ENCODE measurements at regions not wholly inside any gene's neighbourhood (a gene's known extent, or its start where the extent isn't known, plus 50 kb on each side); places are given as distances from the start of the nearest gene placed in this dataset.

DNA sequence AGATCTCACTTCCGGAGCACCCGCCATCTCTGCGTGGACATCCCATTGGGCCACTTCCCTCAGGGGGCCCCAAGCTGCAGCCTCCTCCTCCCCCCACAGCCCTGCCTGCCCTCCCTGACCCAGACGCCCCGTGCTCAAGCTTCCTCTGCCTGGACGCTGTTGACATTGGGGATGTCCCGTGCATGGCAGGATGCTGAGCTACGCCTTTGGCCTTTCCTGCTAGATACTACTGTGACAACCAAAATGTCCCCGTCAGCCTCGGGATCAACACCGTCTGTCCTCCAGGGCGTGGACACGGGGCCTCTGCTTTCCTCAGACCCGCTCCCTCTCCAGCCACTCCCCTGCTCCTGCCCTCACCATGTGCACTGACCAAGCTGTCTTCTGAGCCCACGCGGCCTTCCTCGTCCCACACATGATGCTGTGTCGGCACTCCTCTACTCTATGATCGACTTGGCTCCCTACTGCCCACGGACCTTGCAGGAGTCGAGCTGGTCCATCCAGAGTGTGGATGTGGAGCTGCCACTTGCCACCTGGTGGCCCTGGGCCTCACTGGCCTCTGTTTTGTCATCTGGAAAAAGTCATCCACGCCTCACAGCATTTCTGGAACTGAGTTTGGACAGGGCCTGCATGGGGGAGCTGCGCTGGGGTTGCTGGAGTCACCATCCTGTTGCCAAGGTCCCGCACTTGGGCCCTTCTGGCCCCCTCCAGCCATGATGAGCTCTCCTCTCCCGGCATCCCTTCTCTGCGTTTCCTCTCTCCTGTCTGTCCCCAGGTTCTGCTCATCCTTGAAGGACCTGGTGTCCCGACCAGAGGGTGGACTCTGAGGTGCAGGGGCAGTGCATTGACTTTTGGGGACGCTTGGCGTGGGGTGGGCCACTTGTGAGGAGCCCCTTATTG, 221.7 kb upstream of the CIBAR2 start:
- no peak for DNase-seq (ENCODE audit: low read depth)
- H3K9ac ChIP-seq (ENCODE audit: low read length) = no peak overlapping the region
- H3K36me3 ChIP-seq (ENCODE audit: control insufficient read depth, insufficient read depth, low read length, severe bottlenecking) = peaks cover 6% of the 10 kb centered on the region
- H3K27me3 ChIP-seq (replicated peaks; ENCODE audit: control insufficient read depth, insufficient read depth, low read length) = no peaks in the 10 kb centered on the region
- H3K4me3 ChIP-seq (ENCODE audit: low read length) = no peak overlapping the region
- peaks cover 17% of the 10 kb centered on the region for H3K4me1 ChIP-seq (ENCODE audit: control insufficient read depth, insufficient read depth, low read length)
- no peaks in the 10 kb centered on the region for H3K9me3 ChIP-seq (ENCODE audit: control insufficient read depth, low read length)

DNA sequence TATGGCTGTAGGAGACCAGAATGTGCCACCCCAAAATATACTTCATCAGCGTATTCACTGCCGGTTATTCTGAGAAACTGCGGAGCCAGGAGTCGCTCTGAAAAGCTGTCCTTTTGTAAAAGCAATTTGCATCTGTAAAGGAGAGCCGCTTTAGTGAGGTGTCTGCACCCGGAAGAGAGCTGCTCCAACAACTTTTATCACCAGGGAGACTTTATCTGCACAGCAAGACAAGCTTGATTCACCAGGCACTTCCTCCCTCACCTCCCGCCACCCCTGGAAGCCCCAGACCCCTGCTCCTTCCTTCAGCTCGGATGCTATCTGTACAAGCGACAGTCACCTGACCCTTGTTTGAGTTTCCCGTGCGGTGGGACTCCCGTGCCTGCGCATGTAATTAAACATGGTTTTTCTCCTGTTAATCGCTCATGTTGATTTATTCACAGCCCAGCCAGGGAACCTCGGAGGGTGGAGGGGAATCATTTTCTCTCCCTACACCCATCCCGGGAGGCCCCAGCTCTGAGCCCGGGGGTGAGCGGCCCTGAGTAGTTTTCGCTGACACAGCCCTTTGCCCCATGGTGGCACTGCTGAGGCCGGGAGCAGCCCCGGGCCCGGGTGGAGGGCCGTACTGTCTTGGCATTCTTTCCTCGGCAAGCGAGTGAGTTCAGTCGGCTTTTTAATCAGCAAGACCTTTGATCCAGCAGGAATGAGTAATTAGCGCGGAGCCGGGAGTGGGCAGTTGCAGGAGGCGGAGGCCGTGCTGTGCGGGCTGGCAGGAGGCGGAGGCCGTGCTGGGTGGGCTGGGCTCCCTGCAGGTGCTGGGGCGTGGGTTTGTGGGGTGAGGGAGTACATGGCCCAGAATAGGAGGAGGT, 222.7 kb upstream of the CIBAR2 start:
- no peak for DNase-seq (ENCODE audit: low read depth)
- peaks cover 10% of the 10 kb centered on the region for H3K4me1 ChIP-seq (ENCODE audit: control insufficient read depth, insufficient read depth, low read length)

DNA sequence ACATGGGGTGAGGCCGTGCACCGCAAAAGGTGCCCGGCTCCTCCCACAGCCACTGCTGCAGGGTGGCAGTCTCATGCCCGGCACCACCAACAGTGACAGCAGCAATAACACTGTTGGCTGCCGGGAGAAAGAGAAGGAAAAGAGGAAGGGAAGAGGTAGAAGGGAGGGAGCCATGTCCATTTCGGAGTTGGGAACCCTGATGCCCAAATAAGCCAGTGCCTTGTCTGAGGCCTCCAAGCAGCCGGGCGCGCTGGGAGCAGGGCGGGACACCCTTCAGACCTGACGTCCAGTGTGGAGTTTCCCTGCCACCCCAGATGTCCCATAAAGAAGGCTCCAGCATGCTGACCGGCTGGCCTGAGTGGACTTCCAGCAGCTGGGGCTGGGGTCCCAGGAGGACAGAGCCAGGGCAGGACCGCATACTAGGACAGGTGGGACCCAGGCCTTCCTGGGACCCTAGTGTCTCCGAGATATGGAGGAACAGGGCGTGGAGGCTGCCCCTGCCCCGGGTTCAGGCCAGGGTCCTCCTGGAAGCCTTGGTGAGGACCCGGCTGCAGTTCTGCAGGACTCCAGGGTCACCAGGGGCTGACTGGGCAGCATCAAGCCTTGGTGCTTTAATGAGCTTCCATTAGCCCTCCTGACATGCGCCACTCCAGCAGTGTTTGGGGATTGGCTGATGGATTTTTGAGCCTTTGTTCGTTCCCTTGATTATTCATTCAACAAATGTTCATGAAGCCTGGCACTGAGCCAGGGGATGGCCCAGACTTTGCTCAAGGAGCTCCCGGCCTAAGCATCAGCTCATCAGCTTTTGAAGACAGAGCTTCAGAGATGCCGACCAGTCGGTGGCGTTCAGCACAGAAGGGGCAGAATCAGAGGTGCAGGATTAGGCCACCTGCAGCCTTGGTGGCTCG, 223.6 kb upstream of the CIBAR2 start:
- peaks cover 6% of the 10 kb centered on the region for H3K36me3 ChIP-seq (ENCODE audit: control insufficient read depth, insufficient read depth, low read length, severe bottlenecking)
- no peak overlapping the region for H3K9ac ChIP-seq (ENCODE audit: low read length)
- H3K4me1 ChIP-seq (ENCODE audit: control insufficient read depth, insufficient read depth, low read length) = peaks cover under 1% of the 10 kb centered on the region
- no peak overlapping the region for H3K4me3 ChIP-seq (ENCODE audit: low read length)
- peak; percentile 31 for DNase-seq (ENCODE audit: low read depth)
- H3K27me3 ChIP-seq (replicated peaks; ENCODE audit: control insufficient read depth, insufficient read depth, low read length) = no peaks in the 10 kb centered on the region
- no peaks in the 10 kb centered on the region for H3K9me3 ChIP-seq (ENCODE audit: control insufficient read depth, low read length)

More for the DNA sequence above, 222.7 kb upstream of the CIBAR2 start:
- Histone ChIP-seq H3K27me3 (replicated peaks; ENCODE audit: control insufficient read depth, insufficient read depth, low read length) (no peaks in the 10 kb centered on the region), H3K36me3 (ENCODE audit: control insufficient read depth, insufficient read depth, low read length, severe bottlenecking) (peaks cover 6% of the 10 kb centered on the region), H3K9me3 (ENCODE audit: control insufficient read depth, low read length) (no peaks in the 10 kb centered on the region), H3K4me3 (ENCODE audit: low read length) (no peak overlapping the region), H3K9ac (ENCODE audit: low read length) (no peak overlapping the region)

DNA sequence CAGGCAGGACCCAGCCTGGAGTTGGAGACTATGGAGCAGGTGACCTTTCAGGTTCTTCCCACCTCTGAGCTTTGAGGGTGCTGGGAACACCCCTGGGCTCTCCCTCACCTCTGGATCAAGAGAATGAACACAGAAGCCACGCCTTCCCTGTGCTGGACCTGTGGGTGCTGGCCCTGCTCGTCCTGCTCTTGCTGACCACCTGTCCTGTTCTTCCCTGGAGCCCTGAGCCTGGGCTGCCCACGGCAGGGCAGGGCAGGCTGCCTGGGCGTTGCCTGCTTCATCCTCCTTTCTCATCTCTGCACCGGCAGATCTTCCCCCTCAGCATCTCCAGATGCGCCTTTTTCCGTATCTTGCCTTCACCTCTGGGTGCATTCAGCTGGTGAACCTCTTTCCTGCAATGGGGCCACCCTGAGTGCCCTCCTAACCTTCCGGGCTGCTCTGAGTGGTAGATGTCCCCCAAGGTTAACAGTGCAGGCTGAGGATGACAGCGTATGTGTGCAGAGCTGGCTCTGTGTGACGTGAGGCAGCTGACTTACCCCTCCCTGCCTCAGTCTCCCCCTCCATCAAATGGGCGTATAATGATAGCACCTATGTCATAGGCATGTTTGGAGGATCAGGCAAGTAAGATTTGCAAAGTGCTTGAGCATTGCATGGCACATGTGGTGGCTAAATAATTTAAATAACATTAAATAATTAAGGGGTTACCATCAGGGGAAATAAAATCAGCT, 225.8 kb upstream of the CIBAR2 start:
- Histone ChIP-seq H3K9me3 (ENCODE audit: control insufficient read depth, low read length) (no peaks in the 10 kb centered on the region), H3K4me3 (ENCODE audit: low read length) (no peak overlapping the region), H3K4me1 (ENCODE audit: control insufficient read depth, insufficient read depth, low read length) (no peaks in the 10 kb centered on the region), H3K27me3 (replicated peaks; ENCODE audit: control insufficient read depth, insufficient read depth, low read length) (no peaks in the 10 kb centered on the region), H3K36me3 (ENCODE audit: control insufficient read depth, insufficient read depth, low read length, severe bottlenecking) (peaks cover 6% of the 10 kb centered on the region), H3K9ac (ENCODE audit: low read length) (no peak overlapping the region)
- DNase-seq (ENCODE audit: low read depth) = no peak

DNA sequence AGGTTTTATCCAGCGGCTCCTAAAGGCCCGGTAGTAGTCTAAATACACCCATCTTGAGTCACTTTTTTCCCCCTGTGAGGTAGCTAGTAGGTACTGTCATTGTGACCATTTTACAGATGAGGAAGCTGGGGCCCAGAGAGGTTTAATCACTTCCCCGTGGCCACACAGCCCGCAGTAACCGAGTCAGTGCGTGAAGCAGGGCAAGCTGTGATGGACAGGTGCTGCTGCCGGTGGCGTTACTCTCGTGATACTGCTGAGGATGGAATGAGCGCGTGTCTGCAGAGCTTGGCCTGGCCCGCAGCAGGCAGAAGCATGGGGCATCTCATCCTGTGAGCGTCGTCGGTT, 226.3 kb upstream of the CIBAR2 start:
- Histone ChIP-seq H3K9ac (ENCODE audit: low read length) (no peak overlapping the region), H3K9me3 (ENCODE audit: control insufficient read depth, low read length) (no peaks in the 10 kb centered on the region), H3K4me1 (ENCODE audit: control insufficient read depth, insufficient read depth, low read length) (no peaks in the 10 kb centered on the region), H3K36me3 (ENCODE audit: control insufficient read depth, insufficient read depth, low read length, severe bottlenecking) (peaks cover 6% of the 10 kb centered on the region), H3K4me3 (ENCODE audit: low read length) (no peak overlapping the region), H3K27me3 (replicated peaks; ENCODE audit: control insufficient read depth, insufficient read depth, low read length) (no peaks in the 10 kb centered on the region)
- DNase-seq (ENCODE audit: low read depth) = no peak

DNA sequence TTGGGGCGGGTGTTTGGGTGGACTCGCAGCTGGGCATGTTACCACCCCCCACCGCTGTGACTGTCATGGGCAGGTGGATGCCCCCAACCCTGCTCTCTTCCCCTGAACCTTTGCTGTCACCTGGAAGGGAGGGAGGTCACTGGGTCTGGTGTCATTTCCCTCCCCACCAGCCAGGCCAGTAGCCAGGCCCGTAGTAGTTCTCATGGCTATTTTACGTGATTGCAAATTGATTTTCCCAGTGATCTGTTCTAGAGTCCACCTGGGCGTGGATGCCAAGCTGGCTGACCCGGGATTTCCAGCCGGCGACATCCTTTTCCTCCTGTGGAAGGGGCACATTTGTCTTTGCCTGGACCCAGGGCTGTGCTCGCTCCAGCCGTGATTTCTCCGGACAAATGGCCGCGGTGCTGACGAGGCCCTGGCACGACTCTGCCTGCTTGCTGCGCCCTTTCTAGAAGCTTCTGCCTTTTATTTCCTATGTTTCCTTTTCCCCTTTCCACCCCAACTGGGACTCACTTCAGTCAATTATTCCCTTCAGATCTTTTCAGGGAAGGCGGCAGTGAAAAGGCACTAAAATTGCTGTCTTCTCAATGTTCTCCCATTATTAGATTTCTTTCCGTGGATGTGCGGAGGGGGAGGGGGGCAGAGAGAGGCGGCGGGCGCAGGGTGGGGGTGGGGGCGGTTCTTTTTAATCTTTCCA, 226.9 kb upstream of the CIBAR2 start:
- no peak overlapping the region for H3K4me3 ChIP-seq (ENCODE audit: low read length)
- no peak for DNase-seq (ENCODE audit: low read depth)
- H3K9me3 ChIP-seq (ENCODE audit: control insufficient read depth, low read length) = no peaks in the 10 kb centered on the region
- peaks cover 6% of the 10 kb centered on the region for H3K36me3 ChIP-seq (ENCODE audit: control insufficient read depth, insufficient read depth, low read length, severe bottlenecking)
- H3K27me3 ChIP-seq (replicated peaks; ENCODE audit: control insufficient read depth, insufficient read depth, low read length) = no peaks in the 10 kb centered on the region
- H3K4me1 ChIP-seq (ENCODE audit: control insufficient read depth, insufficient read depth, low read length) = no peaks in the 10 kb centered on the region
- no peak overlapping the region for H3K9ac ChIP-seq (ENCODE audit: low read length)

DNA sequence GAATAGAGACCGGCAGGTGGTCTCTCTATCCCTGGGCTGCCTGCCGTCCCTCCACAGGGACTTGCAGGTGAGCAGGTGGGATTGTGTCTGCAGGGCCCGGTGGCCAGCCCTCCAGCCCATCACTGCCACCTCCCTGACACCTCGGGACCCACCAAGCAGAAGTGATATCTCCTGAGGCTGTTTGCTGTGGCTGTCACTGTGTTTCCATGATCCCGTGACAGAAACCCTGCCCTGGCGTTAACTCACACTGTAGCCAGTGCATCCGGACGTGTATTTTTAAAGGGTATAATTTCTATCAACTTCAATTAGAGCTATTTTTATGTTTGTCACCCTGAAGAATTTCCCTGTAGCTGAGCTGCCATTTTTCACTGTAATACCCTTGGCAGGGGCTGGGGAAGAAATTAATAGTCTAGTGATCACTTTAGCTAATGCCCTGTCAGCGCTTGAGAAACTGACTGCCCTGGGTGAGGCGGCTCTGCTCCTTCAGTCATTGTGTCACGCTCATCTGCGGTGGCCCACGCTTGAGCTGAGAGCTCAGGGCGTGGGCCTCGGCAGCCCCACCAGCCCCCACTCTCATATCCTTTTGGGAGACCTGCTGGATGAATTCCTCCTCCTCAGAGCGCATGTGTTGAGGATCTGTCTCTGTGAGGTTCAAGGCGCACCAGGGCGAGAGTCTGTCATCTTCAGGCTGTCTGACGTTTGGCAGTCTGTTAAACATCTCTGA, 229.9 kb upstream of the CIBAR2 start:
- Histone ChIP-seq H3K27me3 (replicated peaks; ENCODE audit: control insufficient read depth, insufficient read depth, low read length) (no peaks in the 10 kb centered on the region), H3K36me3 (ENCODE audit: control insufficient read depth, insufficient read depth, low read length, severe bottlenecking) (no peaks in the 10 kb centered on the region), H3K9ac (ENCODE audit: low read length) (no peak overlapping the region), H3K9me3 (ENCODE audit: control insufficient read depth, low read length) (no peaks in the 10 kb centered on the region), H3K4me3 (ENCODE audit: low read length) (no peak overlapping the region), H3K4me1 (ENCODE audit: control insufficient read depth, insufficient read depth, low read length) (no peaks in the 10 kb centered on the region)
- DNase-seq (ENCODE audit: low read depth) = no peak

DNA sequence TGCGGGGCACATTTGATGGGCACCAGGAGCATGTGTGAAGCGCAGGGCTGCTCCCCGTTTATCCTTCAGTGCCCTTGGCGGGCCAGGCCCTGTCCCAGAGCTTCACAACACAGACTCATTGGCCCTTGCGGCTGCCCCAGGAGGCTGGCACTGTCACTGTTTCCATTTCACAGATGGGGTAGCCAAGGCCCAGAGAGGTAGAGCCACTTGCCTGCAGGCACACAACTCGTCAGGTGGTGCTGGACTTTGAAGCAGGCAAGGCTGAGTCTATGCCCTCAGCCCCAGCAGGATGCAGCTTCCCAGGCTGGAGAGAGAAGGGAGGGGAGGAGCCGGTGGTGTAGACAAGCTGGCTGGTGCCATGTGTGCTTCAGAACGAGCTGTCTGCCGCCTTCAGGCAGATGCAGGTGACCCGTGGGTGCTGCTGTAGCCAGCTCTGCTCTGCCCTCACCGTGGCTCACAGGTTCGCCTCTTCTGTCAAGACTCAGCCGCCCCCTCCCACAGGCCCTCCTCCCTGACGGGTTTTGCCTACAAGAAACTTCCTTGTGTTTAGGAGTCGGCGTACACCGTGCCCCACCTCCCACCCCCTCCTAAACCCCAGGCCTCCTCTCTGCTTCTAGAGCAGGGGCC, 232.3 kb upstream of the CIBAR2 start:
- no peak overlapping the region for H3K4me3 ChIP-seq (ENCODE audit: low read length)

DNA sequence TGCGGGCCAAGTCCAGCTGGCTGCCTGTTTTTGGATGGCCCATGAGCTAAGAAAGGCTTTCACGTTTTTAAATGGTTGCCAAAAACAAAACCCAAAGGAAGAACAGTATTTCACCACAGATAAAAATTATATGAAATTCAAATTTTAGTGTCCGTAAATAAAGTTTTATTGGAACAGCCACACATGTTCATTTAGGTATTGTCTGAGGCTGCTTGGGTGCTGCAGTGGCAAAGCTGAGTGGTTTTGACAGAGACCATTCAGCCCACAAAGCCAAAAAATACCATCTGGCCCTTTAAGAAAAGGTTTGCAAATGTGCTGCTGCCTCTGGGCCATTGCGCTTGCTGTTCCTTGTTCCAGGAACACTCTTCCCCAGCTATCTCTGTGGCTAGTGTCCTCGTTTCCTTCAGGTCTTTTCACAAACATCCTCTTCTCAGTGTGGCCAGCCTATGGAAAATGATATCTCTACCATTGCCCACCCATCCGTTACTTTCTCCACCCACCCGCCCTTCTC, 232.9 kb upstream of the CIBAR2 start:
- Histone ChIP-seq H3K9ac (ENCODE audit: low read length) (no peak overlapping the region), H3K4me1 (ENCODE audit: control insufficient read depth, insufficient read depth, low read length) (no peaks in the 10 kb centered on the region), H3K4me3 (ENCODE audit: low read length) (no peak overlapping the region), H3K27me3 (replicated peaks; ENCODE audit: control insufficient read depth, insufficient read depth, low read length) (no peaks in the 10 kb centered on the region), H3K36me3 (ENCODE audit: control insufficient read depth, insufficient read depth, low read length, severe bottlenecking) (no peaks in the 10 kb centered on the region), H3K9me3 (ENCODE audit: control insufficient read depth, low read length) (no peaks in the 10 kb centered on the region)
- DNase-seq (ENCODE audit: low read depth) = no peak

More for the DNA sequence above, 232.3 kb upstream of the CIBAR2 start:
- H3K4me1 ChIP-seq (ENCODE audit: control insufficient read depth, insufficient read depth, low read length) = no peaks in the 10 kb centered on the region
- H3K9ac ChIP-seq (ENCODE audit: low read length) = no peak overlapping the region
- no peaks in the 10 kb centered on the region for H3K27me3 ChIP-seq (replicated peaks; ENCODE audit: control insufficient read depth, insufficient read depth, low read length)
- no peaks in the 10 kb centered on the region for H3K36me3 ChIP-seq (ENCODE audit: control insufficient read depth, insufficient read depth, low read length, severe bottlenecking)
- no peak for DNase-seq (ENCODE audit: low read depth)
- no peaks in the 10 kb centered on the region for H3K9me3 ChIP-seq (ENCODE audit: control insufficient read depth, low read length)

Data from adipocyte (in vitro differentiated cells).